ENCODE measurements at regions not wholly inside any gene's neighbourhood (a gene's known extent, or its start where the extent isn't known, plus 50 kb on each side); places are given as distances from the start of the nearest gene placed in this dataset.

- TF ChIP-seq CTCF (IDR thresholded peaks at IDR 0.05 in 2 of 3, conservative IDR thresholded peaks at IDR 0.05 in 1 of 3; ENCODE audit: borderline replicate concordance in 1 of 3, insufficient read depth in 1 of 3, low read depth in 2 of 3, low read length in 2 of 3) (no peak), REST (IDR thresholded peaks at IDR 0.05; ENCODE audit: low read depth) (no peak), POLR2A (IDR thresholded peaks at IDR 0.05; ENCODE audit: borderline replicate concordance, extremely low read depth, insufficient read depth, insufficient read length) (no peak), EZH2phosphoT487 (IDR thresholded peaks at IDR 0.05; ENCODE audit: borderline replicate concordance) (no peak), MAX (IDR thresholded peaks at IDR 0.05) (no peak), ZBTB33 (IDR thresholded peaks at IDR 0.05; ENCODE audit: extremely low read depth, insufficient replicate concordance, low read length) (no peak), RAD21 (IDR thresholded peaks at IDR 0.05; ENCODE audit: low read depth) (no peak), EGR1 (IDR thresholded peaks at IDR 0.05; ENCODE audit: low read depth) (no peak), SRF (IDR thresholded peaks at IDR 0.05; ENCODE audit: low read depth) (no peak)
These were observed 110.7 kb downstream of the AKR1D1 start for GRCh38 chr7:138186951-138187351.

Measured in HCT116 (cell line).